Activated CD8-positive, alpha-beta memory T cell treated with anti-CD3 and anti-CD28 coated beads, Interleukin-2, amount 50 U/mL, for 1 hour (primary cell): ENCODE measurements at regions not wholly inside any gene's neighbourhood (a gene's known extent, or its start where the extent isn't known, plus 50 kb on each side); places are given as distances from the start of the nearest gene placed in this dataset.

Experiments used
- DNase-seq: peaks from one replicate; pipeline ENCODE4 v3.0.0-alpha.2; 2020; ENCODE audit errors: extremely low read depth

DNA sequence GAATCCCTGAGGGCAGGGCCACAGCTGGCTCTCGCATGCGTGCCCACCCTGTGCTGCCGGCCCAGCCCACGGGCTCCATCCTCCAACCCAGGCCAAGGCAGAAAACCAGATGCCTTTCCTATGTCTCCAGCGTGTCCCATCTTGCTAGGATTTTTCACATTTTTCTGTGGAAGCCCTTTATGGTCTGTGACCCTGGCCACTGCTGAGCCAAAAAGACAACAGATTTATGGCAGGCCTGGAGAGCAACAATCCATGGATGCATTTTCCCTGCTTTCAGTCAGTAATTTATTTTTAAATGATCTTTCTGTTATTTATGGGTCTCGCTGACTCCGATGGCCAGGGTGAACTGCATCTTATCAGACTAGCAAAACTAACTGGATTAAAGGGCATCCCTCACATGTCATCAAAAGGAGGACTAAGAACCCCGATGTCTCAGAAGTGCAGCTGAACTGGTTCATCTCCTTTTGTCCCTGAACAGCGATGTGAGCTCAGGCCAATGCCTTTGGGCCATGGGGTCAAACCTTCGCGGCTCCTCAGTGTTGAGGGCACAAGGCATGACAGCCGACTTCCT lies 346.0 kb downstream of the CYRIA start:
- DNase-seq, result no peak

DNA sequence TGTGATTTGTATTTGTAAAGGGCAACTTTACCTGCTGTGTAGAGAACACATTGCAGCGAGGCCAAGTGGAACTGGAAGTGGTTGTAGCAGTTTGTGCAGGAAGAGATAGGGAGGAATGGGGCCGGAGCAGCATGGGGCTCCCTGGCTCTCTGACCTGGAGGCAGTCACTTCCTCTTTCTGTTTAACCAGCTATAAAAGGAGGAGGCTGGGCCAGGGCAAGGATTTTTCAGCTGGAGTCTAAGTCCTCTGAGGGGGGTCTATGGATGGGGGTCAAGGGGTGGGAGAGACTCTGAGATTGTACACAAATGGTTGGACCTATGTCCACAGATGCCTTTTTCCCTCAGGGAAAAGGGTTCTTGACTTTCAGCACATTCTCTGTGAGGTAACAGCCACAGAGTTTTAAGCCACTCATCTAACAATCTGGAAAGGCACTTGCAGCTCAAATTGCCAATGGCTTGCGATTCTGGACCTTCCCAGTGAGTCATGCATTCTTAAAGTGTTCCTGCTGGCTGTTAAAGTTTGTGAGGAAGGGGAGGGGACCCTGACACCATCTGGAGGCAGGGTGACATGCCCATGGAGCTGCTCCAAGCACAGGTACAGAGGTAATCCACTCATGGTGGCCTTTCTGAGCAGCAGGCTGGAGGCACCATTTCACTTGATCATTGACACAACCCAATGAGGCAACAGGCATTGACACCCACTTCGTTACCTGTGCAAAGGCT lies 347.0 kb downstream of the CYRIA start:
- DNase-seq, result no peak

DNA sequence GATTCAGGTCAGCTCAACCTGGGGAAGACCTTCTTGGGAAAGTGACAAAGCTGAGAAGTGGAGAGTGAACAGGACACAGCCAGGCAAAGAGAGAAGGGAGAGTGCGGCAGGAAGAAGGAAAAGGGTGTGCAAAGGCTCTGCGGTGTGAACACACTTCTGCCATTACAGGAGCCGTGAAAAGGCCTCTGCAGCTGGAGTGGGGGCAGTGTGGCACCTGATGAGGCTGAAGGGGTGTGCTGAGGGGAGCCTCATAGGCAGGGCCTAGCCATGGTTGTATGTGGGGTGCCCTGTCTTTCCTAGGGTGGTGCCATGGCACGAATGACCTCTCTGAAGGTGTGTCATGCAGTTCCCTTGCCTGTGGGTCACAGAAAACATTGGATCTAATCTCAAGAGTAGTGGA lies 347.6 kb downstream of the CYRIA start:
- no peak for DNase-seq

DNA sequence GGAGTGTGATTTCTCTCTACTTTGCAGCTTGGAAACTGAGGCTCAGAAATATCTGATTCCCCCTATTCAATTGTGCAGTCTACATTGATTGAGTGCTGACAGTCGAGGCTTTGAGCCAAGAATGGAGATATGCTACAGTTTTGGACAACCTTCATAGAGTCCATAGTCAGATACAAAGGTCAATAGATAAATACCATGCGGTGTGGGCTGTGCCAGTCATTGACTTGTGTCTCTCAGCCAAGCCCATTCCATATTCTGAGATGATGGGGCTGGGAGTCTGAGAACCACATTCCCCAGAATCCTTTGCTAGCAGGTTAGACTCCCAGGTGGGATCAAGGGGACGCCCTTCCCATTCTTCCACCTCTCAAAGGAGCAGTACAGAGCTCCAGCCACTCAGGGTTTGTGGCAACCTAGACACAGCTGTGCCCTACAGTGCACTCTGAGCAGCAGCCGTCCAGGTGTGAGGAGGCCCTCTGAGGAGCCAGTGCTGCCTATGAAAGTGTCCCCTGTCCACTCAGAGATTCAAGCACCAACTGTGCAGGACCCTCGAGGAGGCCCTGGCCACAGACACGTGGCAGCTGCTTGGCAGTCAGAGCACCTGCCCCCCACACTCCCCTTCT lies 348.3 kb downstream of the CYRIA start:
- no peak for DNase-seq

DNA sequence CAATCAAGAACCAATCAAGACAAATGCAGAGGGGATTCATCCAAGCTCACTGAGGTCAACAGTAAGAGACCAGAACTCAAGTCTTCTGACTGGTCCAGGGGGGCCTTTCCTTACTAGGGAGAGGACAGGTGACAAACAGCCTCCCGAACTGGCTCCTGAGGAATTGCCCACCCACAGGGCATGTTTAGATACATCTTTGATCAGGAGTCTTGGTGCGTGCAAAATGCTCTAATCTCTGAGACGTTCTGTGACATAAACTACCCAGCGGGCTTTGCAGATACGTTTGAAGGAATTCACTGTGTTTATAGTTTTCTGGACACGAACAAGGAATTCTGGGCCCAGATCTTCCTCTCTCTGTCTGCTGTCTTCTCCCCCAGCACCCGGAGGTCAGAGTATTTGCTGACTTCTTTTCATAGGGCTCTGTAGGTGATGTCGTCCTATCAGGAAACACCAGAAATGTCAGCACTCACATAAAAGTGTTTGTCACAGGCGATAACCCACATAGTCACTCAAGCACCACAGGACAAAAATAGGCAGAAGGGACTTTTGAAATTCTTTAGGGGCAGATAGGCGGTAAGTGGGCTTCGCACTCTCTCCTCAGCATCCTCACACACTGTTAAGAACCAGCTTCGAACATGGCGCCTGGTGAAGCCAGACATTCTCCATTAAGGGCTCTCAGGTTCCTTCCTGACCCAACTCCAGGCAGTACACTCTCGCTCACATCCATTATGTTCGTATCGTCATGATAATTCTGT lies 349.0 kb downstream of the CYRIA start:
- DNase-seq, result no peak

DNA sequence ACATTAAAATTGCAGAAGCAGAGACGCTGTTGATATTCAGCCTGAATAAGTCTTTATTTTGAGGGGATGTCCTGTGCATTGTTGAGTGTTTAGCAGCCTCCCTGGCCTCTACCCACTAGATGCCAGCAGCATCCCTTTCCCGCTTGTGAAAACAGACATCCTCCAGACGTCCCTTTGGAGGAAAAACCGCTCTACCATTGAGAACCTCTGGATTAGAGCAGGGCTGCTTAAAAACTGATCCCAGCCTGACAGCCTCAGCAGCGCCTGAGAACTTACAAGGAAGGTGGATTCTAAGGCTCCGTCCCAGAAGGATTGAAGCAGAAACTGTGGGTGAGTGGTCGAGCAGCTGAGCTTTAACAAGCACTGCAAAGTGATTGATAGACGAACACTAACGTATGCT lies 349.7 kb downstream of the CYRIA start:
- no peak for DNase-seq

DNA sequence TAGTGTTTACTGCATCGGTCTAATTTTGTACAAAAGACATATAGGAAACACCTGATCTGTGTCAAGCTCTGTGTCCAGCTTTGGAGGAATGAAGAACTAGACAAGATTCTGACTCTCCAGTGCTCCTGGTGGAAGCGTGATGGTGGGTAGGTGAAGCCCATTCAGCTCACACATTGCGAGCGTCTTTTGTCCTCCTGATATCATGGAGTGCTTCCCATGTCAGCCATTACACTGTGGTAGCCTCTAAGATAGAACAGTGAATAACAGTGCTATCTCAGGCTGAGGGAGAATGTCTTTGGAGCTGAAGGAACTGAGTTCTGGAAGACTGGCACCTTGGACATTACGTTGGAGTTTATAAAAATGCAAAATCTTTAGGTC lies 350.2 kb downstream of the CYRIA start:
- no peak for DNase-seq

DNA sequence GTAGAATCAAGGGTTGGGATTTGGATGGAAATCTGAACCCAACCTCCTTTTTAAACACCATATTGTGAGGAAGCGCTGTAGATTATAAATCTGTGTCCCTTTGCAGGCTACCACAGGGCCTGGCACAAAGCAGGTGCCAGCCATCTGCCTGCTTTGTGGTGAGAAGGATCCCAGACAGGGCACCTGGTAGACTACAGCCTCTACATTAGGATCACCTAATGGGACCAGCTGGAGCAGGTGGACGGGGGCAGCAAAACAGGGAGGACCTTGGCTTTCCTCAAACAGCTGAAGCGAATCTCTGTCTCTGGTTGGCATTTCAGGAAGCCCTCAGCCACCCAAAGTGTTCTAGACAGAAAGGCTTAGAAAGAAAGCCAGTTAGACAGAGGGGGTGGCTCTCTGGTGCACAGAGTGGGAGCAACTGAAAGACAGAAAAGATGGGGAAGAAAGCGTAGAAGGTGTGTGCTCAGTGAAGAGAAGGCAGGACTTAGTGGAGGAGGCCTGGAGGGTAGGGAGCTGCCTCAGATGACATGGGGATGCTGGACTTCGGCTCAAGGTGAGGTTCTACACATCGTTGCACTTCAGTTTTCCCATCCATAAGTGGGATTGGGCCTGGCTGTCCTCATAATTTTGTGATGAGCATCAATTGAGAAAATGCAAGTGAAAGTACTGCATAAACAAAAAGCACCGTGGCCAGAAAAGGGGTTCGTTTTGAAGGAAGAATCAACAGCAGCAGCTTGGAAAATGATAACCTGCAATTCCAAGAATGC lies 350.8 kb downstream of the CYRIA start:
- no peak for DNase-seq

DNA sequence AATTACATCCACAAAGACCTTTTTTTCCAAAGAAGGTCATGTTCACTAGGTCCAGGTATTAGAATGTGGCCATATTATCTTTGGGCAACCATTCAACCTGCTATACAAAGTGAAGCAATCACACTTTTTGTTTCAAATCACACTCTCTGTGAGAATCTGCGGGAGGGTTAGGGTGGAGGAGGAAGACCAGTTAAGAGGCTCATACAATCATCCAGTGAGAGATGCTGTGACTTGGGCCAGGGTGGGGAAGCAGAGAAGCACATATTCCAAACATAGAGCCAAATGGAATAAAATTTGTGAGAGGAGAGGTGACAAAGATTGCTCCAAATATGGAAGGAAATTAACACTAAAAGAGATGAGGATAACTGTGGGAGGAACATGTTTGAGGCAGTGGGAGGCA lies 351.6 kb downstream of the CYRIA start:
- DNase-seq, result no peak

DNA sequence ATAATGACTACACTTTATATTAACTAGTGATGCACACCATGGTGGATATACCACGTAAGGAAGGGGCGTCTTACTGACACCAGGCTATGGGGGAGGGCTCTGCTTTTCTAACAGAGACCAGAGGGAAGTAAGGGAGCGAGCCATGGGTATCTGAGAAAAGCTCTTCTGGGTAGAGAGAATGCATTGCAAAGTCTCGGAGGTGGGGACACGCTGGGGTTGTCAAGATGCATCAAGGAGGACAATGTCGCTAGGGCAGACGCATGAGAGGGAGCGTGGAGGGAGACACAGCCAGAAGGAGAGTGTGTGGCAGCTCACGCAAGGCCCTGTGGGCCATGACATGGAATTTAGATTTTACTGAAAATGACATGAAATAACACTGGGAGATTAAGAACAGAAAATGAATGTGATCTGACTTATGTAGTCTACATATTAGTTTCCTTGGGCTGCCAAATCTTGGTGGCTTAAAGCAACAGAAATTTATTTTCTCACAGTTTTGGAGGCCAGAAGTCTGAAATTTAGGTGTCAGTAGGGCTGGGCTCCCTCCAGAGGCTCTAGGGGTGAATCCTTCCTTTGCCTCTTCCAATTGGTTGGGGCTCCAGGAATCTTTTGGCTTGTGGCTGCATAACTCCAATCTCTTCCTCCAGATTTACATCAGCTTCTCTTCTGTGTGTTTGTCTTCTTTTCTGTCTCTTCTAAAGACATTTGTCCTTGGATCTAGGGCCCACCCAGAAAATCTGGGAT lies 352.2 kb downstream of the CYRIA start:
- DNase-seq, result no peak

DNA sequence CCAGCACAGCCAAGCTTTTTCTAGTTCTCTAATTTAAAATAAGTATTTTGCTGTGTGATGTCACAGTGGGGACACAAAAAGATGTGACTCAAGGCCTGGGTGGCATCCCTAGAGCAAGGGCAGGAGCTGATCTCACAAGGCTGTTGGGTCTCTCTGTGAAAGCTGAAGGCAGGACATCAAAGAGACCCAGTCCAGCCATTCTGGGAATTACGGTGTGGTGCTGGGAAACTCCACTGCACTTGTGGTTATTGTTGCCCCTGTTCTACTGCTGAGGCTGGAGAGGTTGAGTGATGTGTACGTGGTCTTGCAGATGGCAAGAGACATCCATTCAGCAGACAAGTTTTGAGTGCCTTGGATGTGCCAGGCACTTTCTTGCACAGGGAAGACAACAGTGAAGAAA lies 352.9 kb downstream of the CYRIA start:
- DNase-seq, result no peak

DNA sequence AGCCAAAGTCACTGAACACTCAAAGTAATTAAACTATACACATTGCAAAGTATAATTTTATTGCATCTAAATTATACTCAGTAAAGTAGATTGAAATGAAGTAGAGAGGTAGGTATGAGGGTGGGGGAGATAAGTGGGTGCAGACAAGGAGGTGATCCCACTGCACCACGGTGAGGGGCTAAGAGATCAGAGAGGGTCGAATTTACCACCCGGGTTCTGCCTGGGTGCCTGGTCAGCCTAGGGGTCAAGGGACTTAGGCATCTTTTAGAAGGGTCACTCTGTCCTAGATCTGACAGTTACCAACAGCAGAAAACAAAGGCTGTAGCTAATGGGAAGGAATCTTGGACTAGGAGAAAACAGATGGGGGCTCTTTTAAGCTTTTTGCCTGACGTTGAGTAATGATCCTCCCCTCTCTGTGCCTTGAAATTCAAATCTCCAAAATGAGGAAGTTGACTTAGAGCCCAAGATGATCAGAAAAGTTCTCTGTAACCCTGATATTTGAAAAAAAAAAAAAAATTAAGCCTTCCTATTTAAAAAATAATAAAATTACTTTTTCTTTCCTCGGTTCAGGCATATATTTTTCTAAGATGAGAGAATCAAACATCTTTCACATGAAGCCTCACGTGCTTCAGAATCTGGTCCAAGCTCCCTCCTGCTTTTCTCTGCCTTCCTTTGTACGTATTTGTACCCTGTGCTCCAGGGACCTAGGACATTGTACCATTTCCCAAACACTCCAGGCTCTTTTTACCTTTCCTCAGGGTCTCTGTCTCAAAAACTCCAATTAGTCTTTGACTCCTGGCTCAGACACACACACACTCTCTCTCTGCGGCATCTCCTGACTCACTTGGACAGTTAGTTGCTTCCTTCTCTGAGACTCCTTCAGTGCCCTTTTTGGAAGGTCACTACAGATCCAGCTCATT lies 353.9 kb downstream of the CYRIA start:
- DNase-seq, result no peak

DNA sequence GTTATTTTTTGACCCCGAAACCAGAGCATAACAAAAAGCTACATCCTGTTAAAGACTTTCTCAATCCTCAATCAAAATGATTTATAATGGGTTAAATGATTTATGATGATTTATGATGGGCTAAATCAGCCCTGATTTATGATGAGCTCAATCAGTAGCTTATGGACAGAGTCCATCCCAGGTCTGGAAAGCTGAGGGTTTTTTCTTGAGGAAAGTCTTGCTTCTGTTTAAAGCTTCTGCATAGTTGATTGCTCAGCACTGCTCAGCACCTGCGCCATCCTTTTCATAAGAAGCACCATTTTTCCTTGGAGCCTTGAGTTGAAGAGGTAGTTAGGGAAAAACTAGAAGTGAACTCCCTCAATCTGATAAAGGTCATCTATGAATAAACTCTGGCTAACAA lies 356.8 kb downstream of the CYRIA start:
- DNase-seq, result no peak

DNA sequence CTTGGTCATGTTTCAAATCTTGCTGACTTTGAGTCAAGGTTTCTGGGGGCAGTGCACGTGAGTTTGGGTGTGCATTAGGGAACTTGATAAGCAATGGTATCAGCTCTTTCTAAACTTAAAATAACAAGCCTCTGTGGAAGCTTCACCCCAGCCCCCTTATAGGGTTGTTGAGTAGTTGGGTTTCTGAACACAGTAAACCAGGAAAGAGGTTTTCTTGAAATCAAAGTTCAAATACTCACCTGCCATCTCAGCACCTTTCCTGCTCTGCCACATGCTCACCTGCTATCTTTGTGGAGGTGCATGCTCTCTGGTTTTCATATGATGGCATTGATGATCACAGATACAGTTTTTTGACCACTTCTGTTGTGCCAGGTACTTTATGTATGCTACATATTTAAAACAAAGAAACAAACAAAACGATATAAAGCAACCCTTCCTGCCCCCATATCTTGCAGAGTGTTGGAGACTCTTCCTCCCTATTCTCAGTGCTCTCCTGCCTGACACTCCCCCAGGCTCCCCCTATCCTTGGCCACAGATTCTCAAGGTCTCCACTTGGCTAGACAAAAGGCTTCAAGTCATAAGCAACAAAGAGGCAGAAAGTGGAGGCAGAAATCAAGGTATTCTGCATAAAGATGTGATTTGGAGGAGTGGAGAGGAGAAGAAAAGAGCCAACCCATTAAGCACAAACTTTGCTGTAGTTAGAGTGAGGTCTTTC lies 360.6 kb downstream of the CYRIA start:
- no peak for DNase-seq

DNA sequence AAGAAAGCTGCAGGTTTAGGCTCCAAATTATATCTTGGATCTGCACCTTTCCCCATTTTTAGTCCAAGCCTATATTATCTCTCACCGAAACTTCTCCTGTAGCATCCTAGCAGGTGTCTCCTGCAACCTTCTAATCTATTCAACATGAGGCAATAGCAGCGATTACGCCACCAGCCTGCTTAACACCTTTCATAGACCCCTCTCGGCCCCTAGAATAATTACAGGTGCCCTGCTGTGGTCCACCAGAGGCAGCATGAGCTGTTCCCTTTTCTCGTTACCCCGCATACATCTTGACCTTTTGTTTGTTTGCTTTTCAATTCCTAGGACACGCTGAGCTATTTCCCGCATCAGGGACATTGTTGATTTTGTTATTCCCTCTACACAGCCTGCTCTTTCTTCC lies 361.9 kb downstream of the CYRIA start:
- no peak for DNase-seq

DNA sequence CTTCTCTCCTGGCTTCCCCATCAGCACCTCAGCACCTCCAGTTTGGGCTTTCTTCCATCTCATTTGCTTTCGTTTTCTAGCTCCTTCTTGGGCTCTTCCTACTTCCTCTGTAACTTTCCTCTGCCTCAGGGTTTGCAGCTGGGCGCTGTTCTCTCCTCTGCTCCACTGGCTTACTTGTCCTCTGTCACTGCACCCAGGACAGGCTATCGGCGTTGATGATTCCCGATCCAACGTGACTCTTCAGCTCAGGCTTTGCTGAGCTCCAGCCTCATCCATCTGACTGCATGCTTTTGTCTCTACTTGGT lies 362.4 kb downstream of the CYRIA start:
- no peak for DNase-seq

DNA sequence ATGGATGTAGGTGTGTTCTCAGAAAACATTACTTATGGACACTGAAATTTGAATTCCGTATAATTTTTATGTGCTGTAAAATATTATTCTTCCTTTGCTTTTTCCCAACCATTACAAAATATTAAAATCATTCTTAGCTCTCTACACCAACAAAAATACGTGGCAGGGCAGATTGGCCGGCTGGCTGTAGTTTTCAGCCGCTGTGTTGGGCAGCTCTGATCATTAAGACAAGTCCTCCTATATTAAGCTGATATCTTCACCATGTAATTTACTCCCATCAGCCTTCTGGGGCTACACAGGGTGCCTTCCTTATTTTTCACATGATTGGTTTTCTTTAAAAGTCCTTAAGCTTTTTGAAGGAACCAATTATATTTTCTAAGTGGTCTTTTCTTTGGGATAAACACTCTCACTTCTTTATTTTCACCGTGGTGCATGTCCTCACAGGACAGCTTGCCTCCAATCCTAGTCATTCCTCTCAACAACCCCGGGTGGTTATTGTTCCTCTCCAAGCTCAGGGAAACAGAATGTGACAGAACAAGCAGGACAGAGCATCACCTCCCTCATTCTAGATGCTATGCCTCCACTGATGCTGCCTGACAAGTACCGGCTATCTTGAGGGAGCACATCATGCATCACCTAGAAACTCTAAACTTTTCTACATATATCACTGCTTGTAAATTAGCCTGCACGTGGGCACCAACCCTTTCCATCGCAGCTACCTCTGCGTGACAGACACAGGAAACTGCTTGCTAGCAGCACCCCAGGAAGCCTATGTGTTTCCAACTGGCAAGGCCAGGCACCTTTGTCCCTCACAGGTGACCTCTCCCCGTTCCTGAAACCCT lies 362.3 kb downstream of the MYCN start:
- DNase-seq, result no peak

DNA sequence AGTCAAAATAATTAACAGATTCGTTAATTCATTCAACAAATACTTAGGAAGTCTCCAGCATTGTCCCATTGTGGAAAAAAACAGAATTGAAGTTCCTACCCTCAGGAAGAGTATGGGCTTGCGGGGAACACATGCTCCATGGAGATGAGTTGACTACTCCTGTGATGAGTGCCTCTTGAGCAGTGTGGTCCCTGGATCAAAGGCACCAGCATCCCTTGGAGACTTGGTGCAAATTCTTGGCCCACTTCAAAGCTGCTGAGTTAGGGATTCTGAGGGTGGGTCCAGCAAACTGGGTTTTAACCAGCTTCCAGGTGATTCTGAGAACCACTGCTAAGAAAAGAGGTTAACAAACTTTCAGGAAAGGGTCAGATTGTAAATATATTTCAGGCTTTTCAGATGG lies 361.6 kb downstream of the MYCN start:
- DNase-seq, result no peak

DNA sequence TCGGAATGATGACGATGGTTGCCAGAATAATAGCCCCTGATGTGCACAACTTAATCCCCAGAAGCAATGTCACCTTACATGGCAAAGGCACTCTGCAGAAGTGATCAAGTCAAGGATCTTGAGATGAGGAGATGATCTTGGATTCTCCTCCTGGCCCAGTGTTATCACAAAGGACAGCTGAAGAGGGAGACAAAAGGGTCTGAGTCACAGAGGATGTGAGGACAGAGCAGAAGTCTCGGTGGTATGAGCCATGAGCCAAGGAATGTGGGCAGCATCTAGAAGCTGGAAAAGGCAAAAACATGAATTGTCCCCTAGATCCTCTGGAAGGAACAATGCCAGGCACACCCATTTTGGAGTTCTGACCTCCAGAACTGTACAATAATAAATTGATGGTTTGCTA lies 358.5 kb downstream of the MYCN start:
- DNase-seq, result no peak
